Dendritic cell treated with granulocyte-macrophage colony-stimulating factor and Interleukin-4, amounts not matched to agents 40 ng/mL and 50 ng/mL, for 4 days (primary cell): ENCODE measurements at regions not wholly inside any gene's neighbourhood (a gene's known extent, or its start where the extent isn't known, plus 50 kb on each side); places are given as distances from the start of the nearest gene placed in this dataset.

Experiments used
- H3K27ac Mint-ChIP-seq: one replicate; pipeline ENCODE4 v1.8.0; 2022; ENCODE audit warnings: mild to moderate bottlenecking, mixed read lengths
- H3K27me3 Mint-ChIP-seq: one replicate; pipeline ENCODE4 v1.8.0; 2022; ENCODE audit warnings: mild to moderate bottlenecking, mixed read lengths
- H3K36me3 Mint-ChIP-seq: one replicate; pipeline ENCODE4 v1.8.0; 2022; ENCODE audit warnings: low read depth, mixed read lengths
- H3K4me1 Mint-ChIP-seq: one replicate; pipeline ENCODE4 v1.8.0; 2022; ENCODE audit warnings: low read depth, mixed read lengths
- H3K4me3 Mint-ChIP-seq: one replicate; pipeline ENCODE4 v1.8.0; 2022; ENCODE audit warnings: mild to moderate bottlenecking, moderate library complexity, mixed read lengths
- H3K9me3 Mint-ChIP-seq: one replicate; pipeline ENCODE4 v1.8.0; 2022; ENCODE audit warnings: mixed read lengths
- intact Hi-C: fragments of 100-400 bp; cut with micrococcal nuclease; formaldehyde crosslinking; loops from one replicate; pipeline ENCODE4 v1.15.0; 2022

GRCh38 chr6:51398064-51398705 is 579.5 kb downstream of the TFAP2B start:
- Mint-ChIP-seq H3K27me3 (no peaks in the 10 kb centered on the region), H3K9me3 (no peaks in the 10 kb centered on the region), H3K4me1 (no peaks in the 10 kb centered on the region), H3K4me3 (no peak overlapping the region), H3K27ac (no peak overlapping the region), H3K36me3 (no peaks in the 10 kb centered on the region)
- intact Hi-C loops: no loop called here

DNA sequence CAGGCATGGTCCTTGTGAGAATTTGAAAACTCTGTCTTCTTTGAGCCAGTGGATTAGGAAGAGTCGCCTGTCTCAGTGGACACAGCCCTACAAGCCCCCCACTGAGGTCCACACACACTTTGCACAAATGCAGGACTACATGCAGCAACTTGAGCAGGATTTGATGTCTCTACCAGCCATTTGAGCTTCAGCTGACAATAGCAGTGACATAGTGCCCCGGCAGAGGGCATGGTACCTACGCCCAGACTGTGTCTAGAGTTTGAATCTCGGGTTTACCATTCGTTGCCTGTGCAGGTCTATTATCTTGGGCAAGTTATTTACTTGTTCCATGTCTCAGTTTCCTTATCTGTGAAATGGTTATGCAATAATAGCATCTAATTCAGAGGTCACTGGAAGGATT is 580.1 kb downstream of the TFAP2B start:
- no peaks in the 10 kb centered on the region for H3K27me3 Mint-ChIP-seq
- no peak overlapping the region for H3K27ac Mint-ChIP-seq
- no peak overlapping the region for H3K4me3 Mint-ChIP-seq
- no peaks in the 10 kb centered on the region for H3K9me3 Mint-ChIP-seq
- intact Hi-C loops: no loop called here
- no peaks in the 10 kb centered on the region for H3K4me1 Mint-ChIP-seq
- no peaks in the 10 kb centered on the region for H3K36me3 Mint-ChIP-seq

DNA sequence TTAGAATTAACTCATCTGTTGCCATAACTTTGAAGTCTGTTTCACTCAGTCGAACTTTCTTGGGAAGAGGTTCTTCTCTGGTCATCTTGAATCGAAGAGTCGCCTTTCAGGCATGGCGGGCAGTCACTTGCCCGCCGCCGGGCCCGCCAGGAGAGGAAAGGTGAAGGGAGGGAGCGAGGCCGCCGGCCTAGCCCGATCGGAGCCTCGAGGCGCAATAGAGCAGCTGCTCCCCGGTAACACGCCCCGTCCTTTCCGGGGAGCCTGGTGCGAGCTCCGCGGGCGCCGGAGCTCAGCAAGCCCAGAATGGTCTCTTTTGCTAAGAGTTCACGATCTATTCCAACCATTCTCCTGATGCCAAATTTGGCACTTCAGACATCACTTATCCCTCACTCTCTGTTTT is 591.8 kb downstream of the TFAP2B start:
- no peak overlapping the region for H3K4me3 Mint-ChIP-seq
- H3K36me3 Mint-ChIP-seq: no peaks in the 10 kb centered on the region
- no peaks in the 10 kb centered on the region for H3K4me1 Mint-ChIP-seq
- H3K9me3 Mint-ChIP-seq: no peaks in the 10 kb centered on the region
- H3K27ac Mint-ChIP-seq: no peak overlapping the region
- no peaks in the 10 kb centered on the region for H3K27me3 Mint-ChIP-seq
- intact Hi-C loops: no loop called here

- H3K4me1 Mint-ChIP-seq: no peaks in the 10 kb centered on the region
- H3K9me3 Mint-ChIP-seq: no peaks in the 10 kb centered on the region
- H3K36me3 Mint-ChIP-seq: no peaks in the 10 kb centered on the region
- no peaks in the 10 kb centered on the region for H3K27me3 Mint-ChIP-seq
- intact Hi-C loops: no loop called here
- H3K27ac Mint-ChIP-seq: no peak overlapping the region
- no peak overlapping the region for H3K4me3 Mint-ChIP-seq
Observed at GRCh38 chr6:51411496-51412125, 592.9 kb downstream of the TFAP2B start.

GRCh38 chr6:51414361-51414760 is 595.7 kb downstream of the TFAP2B start:
- Mint-ChIP-seq H3K27ac (no peak overlapping the region), H3K4me3 (no peak overlapping the region), H3K9me3 (no peaks in the 10 kb centered on the region), H3K27me3 (no peaks in the 10 kb centered on the region), H3K4me1 (no peaks in the 10 kb centered on the region), H3K36me3 (no peaks in the 10 kb centered on the region)
- intact Hi-C loops: no loop called here

DNA sequence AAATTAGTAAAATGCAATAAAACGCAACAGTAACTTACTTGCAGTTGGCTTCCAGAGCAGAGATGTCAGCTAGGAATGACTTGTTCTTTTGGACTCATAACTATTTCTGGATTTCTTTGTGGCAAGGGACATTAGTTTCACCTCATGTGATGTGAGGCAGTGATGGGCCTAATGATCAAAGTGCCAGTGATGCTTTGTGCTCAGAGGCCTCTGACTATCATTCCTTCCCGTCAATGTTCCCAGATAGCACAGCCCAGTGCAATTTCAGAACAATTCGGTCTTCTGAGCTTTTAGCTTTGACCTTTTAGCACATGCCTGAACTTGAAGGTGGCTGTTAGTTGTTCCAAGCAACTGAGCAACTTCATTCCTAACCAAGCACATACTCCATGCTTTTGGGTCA is 596.8 kb downstream of the TFAP2B start:
- no peaks in the 10 kb centered on the region for H3K36me3 Mint-ChIP-seq
- H3K27ac Mint-ChIP-seq: no peak overlapping the region
- no peak overlapping the region for H3K4me3 Mint-ChIP-seq
- H3K4me1 Mint-ChIP-seq: no peaks in the 10 kb centered on the region
- no peaks in the 10 kb centered on the region for H3K27me3 Mint-ChIP-seq
- no peaks in the 10 kb centered on the region for H3K9me3 Mint-ChIP-seq
- intact Hi-C loops: no loop called here

- H3K27ac Mint-ChIP-seq: no peak overlapping the region
- H3K36me3 Mint-ChIP-seq: no peaks in the 10 kb centered on the region
- H3K27me3 Mint-ChIP-seq: no peaks in the 10 kb centered on the region
- H3K4me1 Mint-ChIP-seq: no peaks in the 10 kb centered on the region
- H3K4me3 Mint-ChIP-seq: no peak overlapping the region
- H3K9me3 Mint-ChIP-seq: no peaks in the 10 kb centered on the region
- intact Hi-C loops: no loop called here
Observed at GRCh38 chr6:51429017-51429712, 610.5 kb downstream of the TFAP2B start.

DNA sequence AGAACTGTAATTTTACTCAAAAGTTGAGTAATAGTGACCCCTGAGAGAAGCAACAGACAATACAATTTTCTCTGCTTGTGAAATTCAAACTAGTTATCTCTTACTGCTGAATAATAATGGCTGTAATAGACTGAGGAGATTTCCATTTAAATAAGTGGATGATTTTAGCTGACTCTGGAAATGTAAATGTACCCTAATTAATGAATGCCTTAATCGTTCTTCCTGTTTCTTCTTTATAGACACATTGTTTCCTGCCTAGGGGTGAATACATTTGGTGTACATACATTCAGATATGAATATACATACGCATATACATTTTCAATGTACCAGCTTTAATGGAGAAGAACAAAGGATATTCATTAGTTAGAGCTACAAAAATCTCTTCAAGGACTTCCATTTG is 611.9 kb downstream of the TFAP2B start:
- intact Hi-C loops: no loop called here
- H3K27ac Mint-ChIP-seq: no peak overlapping the region
- H3K9me3 Mint-ChIP-seq: no peaks in the 10 kb centered on the region
- H3K4me3 Mint-ChIP-seq: no peak overlapping the region
- no peaks in the 10 kb centered on the region for H3K4me1 Mint-ChIP-seq
- no peaks in the 10 kb centered on the region for H3K36me3 Mint-ChIP-seq
- no peaks in the 10 kb centered on the region for H3K27me3 Mint-ChIP-seq

DNA sequence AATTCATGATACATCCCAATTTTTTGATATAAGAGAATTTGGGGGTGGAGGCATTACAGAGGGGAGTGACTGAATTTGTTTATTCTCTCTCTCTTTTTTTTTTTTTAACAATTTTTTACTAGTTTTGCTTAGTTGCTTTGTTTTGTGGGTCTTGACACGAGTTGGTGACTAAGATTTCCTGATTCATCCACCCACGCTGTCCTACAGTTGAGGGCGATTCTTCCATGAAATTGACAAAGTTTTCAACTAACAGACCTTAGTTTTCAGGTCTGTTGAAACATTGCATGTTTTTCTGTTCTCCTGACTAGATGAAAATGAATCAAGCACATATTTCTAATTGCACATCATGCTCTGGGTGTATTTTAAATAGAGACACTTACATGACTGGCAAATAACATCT is 613.8 kb downstream of the TFAP2B start:
- no peaks in the 10 kb centered on the region for H3K9me3 Mint-ChIP-seq
- H3K27me3 Mint-ChIP-seq: no peaks in the 10 kb centered on the region
- H3K27ac Mint-ChIP-seq: no peak overlapping the region
- intact Hi-C loops: no loop called here
- H3K36me3 Mint-ChIP-seq: no peaks in the 10 kb centered on the region
- H3K4me1 Mint-ChIP-seq: no peaks in the 10 kb centered on the region
- H3K4me3 Mint-ChIP-seq: no peak overlapping the region

DNA sequence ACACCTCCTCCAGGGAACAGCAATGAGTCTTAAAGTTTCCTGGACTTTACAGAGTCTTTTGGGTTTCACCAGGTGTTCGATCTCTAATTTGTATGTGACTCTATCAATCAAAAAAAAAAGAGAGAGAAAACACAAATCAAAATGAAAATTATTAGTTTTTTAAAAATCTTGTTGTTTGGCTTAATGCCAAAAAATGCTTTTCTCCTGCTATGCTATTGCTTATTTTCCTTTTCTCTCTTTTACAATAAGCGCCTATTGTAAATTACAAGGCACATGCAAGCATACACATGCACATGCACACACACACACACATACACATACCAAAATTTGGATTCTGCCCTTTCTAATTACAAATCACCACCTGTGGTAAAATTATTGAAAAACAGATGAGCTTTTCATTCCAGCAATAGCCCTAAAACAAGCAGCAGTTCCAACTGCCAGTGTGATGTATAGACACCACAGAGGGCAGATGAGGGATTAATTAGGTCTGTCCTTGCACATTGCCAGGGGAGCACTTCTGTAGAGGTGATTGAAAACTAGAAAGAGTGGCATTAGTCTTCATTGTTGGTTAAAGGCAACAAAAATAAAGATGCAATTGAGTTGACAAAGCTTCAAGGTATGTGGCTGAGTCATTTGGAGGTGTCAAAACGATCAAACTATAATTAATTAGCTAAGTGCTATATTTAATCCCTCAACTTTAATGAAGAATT is 631.7 kb downstream of the TFAP2B start:
- Mint-ChIP-seq H3K9me3 (no peaks in the 10 kb centered on the region), H3K27ac (no peak overlapping the region), H3K36me3 (no peaks in the 10 kb centered on the region), H3K27me3 (no peaks in the 10 kb centered on the region), H3K4me3 (no peak overlapping the region), H3K4me1 (no peaks in the 10 kb centered on the region)
- intact Hi-C loops: no loop called here

- Mint-ChIP-seq H3K27ac (no peak overlapping the region), H3K4me1 (no peaks in the 10 kb centered on the region), H3K36me3 (no peaks in the 10 kb centered on the region), H3K27me3 (no peaks in the 10 kb centered on the region), H3K4me3 (no peak overlapping the region), H3K9me3 (no peaks in the 10 kb centered on the region)
- intact Hi-C loops: no loop called here
Observed at GRCh38 chr6:51450958-51451357, 632.3 kb downstream of the TFAP2B start.

- no peaks in the 10 kb centered on the region for H3K9me3 Mint-ChIP-seq
- intact Hi-C loops: no loop called here
- H3K4me3 Mint-ChIP-seq: no peak overlapping the region
- no peaks in the 10 kb centered on the region for H3K36me3 Mint-ChIP-seq
- peaks cover 1% of the 10 kb centered on the region for H3K27me3 Mint-ChIP-seq
- no peaks in the 10 kb centered on the region for H3K4me1 Mint-ChIP-seq
- no peak overlapping the region for H3K27ac Mint-ChIP-seq
Observed at GRCh38 chr6:51456282-51456681, 631.1 kb downstream of the PKHD1 start.

- H3K4me3 Mint-ChIP-seq: no peak overlapping the region
- intact Hi-C loops: no loop called here
- no peaks in the 10 kb centered on the region for H3K36me3 Mint-ChIP-seq
- no peaks in the 10 kb centered on the region for H3K4me1 Mint-ChIP-seq
- H3K27ac Mint-ChIP-seq: no peak overlapping the region
- no peaks in the 10 kb centered on the region for H3K9me3 Mint-ChIP-seq
- peaks cover 1% of the 10 kb centered on the region for H3K27me3 Mint-ChIP-seq
Observed at GRCh38 chr6:51459958-51460357, 627.5 kb downstream of the PKHD1 start.

DNA sequence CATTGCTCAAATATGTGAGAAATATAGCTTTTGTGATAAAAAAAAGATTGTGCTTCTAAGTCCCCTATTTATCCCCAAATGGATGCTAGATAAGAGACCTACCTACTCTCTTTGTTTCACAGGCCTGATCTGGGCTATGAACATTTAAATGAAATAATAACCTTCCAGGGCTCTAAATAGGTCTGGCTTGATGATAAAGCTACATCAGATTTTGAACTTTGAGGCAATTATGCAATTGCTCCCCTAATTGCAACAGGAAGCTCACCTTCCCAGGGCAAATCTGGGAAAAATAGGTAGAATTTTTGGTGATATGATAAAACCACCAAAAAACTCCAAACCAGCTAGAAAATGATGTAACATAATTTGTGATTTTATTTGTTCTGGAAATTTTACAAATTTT is 624.5 kb downstream of the PKHD1 start:
- no peaks in the 10 kb centered on the region for H3K9me3 Mint-ChIP-seq
- H3K36me3 Mint-ChIP-seq: no peaks in the 10 kb centered on the region
- intact Hi-C loops: no loop called here

More for the DNA sequence above, 624.5 kb downstream of the PKHD1 start:
- Mint-ChIP-seq H3K27ac (no peak overlapping the region), H3K4me1 (no peaks in the 10 kb centered on the region), H3K27me3 (no peaks in the 10 kb centered on the region), H3K4me3 (no peak overlapping the region)
